ENCODE measurements at regions not wholly inside any gene's neighbourhood (a gene's known extent, or its start where the extent isn't known, plus 50 kb on each side); places are given as distances from the start of the nearest gene placed in this dataset.

DNA sequence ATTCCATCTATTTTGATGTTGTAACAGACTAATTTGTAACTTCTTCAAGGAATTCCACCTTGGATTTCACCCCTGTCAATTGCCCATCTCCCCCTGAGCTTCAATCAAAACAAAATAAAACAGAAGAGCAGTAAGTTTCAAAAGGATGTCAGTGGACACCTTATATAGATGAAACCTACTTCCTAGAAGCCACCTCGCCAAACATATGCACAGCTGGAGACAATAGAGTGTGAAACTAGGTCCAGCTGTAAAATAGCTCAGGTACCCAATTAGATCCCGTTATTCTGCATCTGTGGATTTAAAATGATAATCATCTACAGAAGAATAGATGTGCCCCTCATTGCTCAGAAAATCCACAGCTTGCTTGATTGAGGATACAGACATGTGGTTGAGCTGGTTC lies 598.6 kb downstream of the SH2D4B start:
- TF ChIP-seq CTCF (IDR thresholded peaks at IDR 0.05) (no peak), POLR2A (IDR thresholded peaks at IDR 0.05) (no peak)
